Keratinocyte (primary cell): ENCODE measurements at regions not wholly inside any gene's neighbourhood (a gene's known extent, or its start where the extent isn't known, plus 50 kb on each side); places are given as distances from the start of the nearest gene placed in this dataset.

Experiments
- DNase-seq: peaks from one replicate; pipeline ENCODE4 v3.0.0-alpha.2; 2011; ENCODE audit warnings: low read depth, missing footprints, low spot score
- FAIRE-seq: peaks from 2 replicates; lab custom pipeline; 2011; peaks lifted over from hg19 to GRCh38; lab: Jason Lieb, UNC
- H2AFZ ChIP-seq: 2 replicates; pipeline ENCODE4 v1.6.0; 2012; ENCODE audit warnings: low read length, control low read depth, inconsistent platforms; ENCODE audit not compliant: control insufficient read depth
- H3K27ac ChIP-seq: 2 replicates; pipeline ENCODE4 v1.5.1; 2011; ENCODE audit warnings: low read length; ENCODE audit not compliant: control insufficient read depth, insufficient read depth
- H3K27me3 ChIP-seq: 3 replicates; pipeline ENCODE4 v1.6.0; 2011; ENCODE audit warnings: low read length; ENCODE audit not compliant: control insufficient read depth, insufficient read depth; ENCODE audit errors: extremely low read depth
- H3K36me3 ChIP-seq, 2 experiments: 2 replicates in 1 of 2; 3 replicates in 1 of 2; pipeline ENCODE4 v1.5.1; 2011; ENCODE audit warnings: low read length in 2 of 2, mild to moderate bottlenecking in 1 of 2; ENCODE audit not compliant: control insufficient read depth in 2 of 2, insufficient read depth in 2 of 2; ENCODE audit errors: extremely low read depth in 1 of 2
- H3K4me1 ChIP-seq: 3 replicates; pipeline ENCODE4 v1.5.1; 2011; ENCODE audit warnings: low read length; ENCODE audit not compliant: control insufficient read depth, insufficient read depth; ENCODE audit errors: extremely low read depth
- H3K4me2 ChIP-seq: 3 replicates; pipeline ENCODE4 v1.6.0; 2011; ENCODE audit warnings: low read depth, low read length; ENCODE audit not compliant: control insufficient read depth, insufficient read depth; ENCODE audit errors: extremely low read depth
- H3K4me3 ChIP-seq, 3 experiments: fragments of 200-600 bp in 1 of 3; sonication (generic) in 1 of 3; 2 replicates in 2 of 3; 3 replicates in 1 of 3; pipeline ENCODE4 v1.5.1; 2011 to 2016; ENCODE audit warnings: low read length in 3 of 3, mild to moderate bottlenecking in 3 of 3, control low read depth in 2 of 3, inconsistent platforms in 1 of 3, low read depth in 1 of 3, mixed read lengths in 1 of 3, mixed run types in 1 of 3, moderate library complexity in 1 of 3; ENCODE audit not compliant: control insufficient read depth in 2 of 3, insufficient read depth in 2 of 3; ENCODE audit errors: extremely low read depth in 1 of 3
- H3K79me2 ChIP-seq: 2 replicates; pipeline ENCODE4 v1.6.0; 2012; ENCODE audit warnings: low read length; ENCODE audit not compliant: control insufficient read depth, insufficient read depth
- H3K9ac ChIP-seq: 3 replicates; pipeline ENCODE4 v1.6.0; 2011; ENCODE audit warnings: low read length; ENCODE audit not compliant: control insufficient read depth, insufficient read depth; ENCODE audit errors: extremely low read depth
- H3K9me1 ChIP-seq: 3 replicates; pipeline ENCODE4 v1.6.0; 2011; ENCODE audit warnings: low read length; ENCODE audit not compliant: control insufficient read depth, insufficient read depth; ENCODE audit errors: extremely low read depth
- H3K9me3 ChIP-seq: 2 replicates; pipeline ENCODE4 v1.5.1; 2012; ENCODE audit warnings: low read depth, low read length; ENCODE audit not compliant: control insufficient read depth
- H4K20me1 ChIP-seq: 3 replicates; pipeline ENCODE4 v1.6.0; 2011; ENCODE audit warnings: low read length; ENCODE audit not compliant: control insufficient read depth, insufficient read depth; ENCODE audit errors: extremely low read depth
- EZH2 ChIP-seq: IDR thresholded peaks from one replicate; pipeline ENCODE4 v1.6.1; 2012; ENCODE audit warnings: inconsistent platforms, mild to moderate bottlenecking, low read length, moderate library complexity
- dilution Hi-C: fragments of 300-500 bp; cut with MboI; formaldehyde crosslinking; loops from one replicate; pipeline ENCODE4 v1.7.0; 2020; ENCODE audit warnings: low sequenced_read_pairs; ENCODE audit not compliant: extremely low pct_ligation_motif_present
- TF ChIP-seq, protein P1 (sequence below), 3 experiments: IDR thresholded peaks in 1 of 3; conservative IDR thresholded peaks in 1 of 3; optimal IDR thresholded peaks in 1 of 3; 2 replicates in 2 of 3; 3 replicates in 1 of 3; pipeline versions ENCODE3 to v1.5.1; 2011; ENCODE audit warnings: low read length in 3 of 3, mild to moderate bottlenecking in 3 of 3, moderate library complexity in 2 of 3, control low read depth in 1 of 3, inconsistent platforms in 1 of 3; ENCODE audit not compliant: insufficient read depth in 2 of 3; ENCODE audit errors: extremely low read depth in 1 of 3

DNA sequence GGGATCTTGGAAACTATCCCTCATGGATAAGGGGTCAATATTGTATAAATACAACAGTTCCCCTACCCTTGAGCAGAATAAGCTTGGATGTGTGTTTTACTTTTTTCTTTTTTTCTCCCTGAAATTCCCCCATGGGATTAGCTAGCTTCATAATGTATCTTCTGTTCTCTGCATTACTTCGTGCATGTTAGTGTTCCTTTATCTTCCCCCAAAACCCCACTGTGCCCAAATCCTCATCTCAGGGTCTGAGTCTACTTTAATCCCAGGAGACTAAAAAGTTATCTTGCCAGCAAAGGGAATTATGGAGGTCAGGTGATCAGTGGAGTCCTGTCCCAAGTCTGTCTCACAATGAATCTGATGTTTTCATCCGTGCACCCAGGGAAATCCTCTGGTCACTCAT is 217.5 kb upstream of the CNTNAP4 start:
- H3K9ac ChIP-seq = no peak overlapping the region
- no peaks in the 10 kb centered on the region for H3K9me3 ChIP-seq
- H2AFZ ChIP-seq = no peak overlapping the region
- no peaks in the 10 kb centered on the region for H4K20me1 ChIP-seq
- FAIRE-seq (no peak), DNase-seq (no peak)
- H3K79me2 ChIP-seq = no peaks in the 10 kb centered on the region
- H3K27me3 ChIP-seq = no peaks in the 10 kb centered on the region
- H3K9me1 ChIP-seq = no peaks in the 10 kb centered on the region
- no peaks in the 10 kb centered on the region for H3K36me3 ChIP-seq
- TF ChIP-seq EZH2 = no peak
- TF ChIP-seq, protein P1, sequence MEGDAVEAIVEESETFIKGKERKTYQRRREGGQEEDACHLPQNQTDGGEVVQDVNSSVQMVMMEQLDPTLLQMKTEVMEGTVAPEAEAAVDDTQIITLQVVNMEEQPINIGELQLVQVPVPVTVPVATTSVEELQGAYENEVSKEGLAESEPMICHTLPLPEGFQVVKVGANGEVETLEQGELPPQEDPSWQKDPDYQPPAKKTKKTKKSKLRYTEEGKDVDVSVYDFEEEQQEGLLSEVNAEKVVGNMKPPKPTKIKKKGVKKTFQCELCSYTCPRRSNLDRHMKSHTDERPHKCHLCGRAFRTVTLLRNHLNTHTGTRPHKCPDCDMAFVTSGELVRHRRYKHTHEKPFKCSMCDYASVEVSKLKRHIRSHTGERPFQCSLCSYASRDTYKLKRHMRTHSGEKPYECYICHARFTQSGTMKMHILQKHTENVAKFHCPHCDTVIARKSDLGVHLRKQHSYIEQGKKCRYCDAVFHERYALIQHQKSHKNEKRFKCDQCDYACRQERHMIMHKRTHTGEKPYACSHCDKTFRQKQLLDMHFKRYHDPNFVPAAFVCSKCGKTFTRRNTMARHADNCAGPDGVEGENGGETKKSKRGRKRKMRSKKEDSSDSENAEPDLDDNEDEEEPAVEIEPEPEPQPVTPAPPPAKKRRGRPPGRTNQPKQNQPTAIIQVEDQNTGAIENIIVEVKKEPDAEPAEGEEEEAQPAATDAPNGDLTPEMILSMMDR (optimal IDR thresholded peaks at IDR 0.05 in 1 of 3, IDR thresholded peaks at IDR 0.05 in 1 of 3, conservative IDR thresholded peaks at IDR 0.05 in 1 of 3; ENCODE audit: extremely low read depth in 1 of 3, insufficient read depth in 2 of 3, low read length in 3 of 3) = no peak
- dilution Hi-C loops = no loop called here
- H3K4me1 ChIP-seq = no peaks in the 10 kb centered on the region
- no peak overlapping the region for H3K27ac ChIP-seq
- no peak overlapping the region for H3K4me2 ChIP-seq
- no peak overlapping the region for H3K4me3 ChIP-seq

DNA sequence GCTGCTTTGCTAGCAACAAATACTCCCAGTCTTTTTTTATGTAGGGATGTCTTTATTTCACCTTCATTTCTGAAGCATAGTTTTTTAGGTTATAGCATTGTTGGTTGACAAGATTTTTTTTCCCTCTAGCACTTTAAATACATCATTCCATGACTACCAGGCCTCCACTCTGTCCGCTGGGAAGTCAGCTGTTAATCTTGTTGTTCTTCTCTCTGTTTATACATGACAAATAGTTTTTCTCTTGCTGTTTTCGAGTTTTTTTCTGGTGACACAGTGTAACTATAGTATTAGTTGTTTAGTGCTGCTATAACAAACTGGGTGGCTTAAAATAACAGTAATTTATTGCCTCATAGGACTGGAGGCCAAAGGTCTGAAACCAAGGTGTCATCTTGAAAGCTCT is 205.5 kb upstream of the CNTNAP4 start:
- H3K4me3 ChIP-seq = no peak overlapping the region
- H3K27ac ChIP-seq = no peak overlapping the region
- TF ChIP-seq, protein P1 (optimal IDR thresholded peaks at IDR 0.05 in 1 of 3, IDR thresholded peaks at IDR 0.05 in 1 of 3, conservative IDR thresholded peaks at IDR 0.05 in 1 of 3; ENCODE audit: extremely low read depth in 1 of 3, insufficient read depth in 2 of 3, low read length in 3 of 3) = no peak
- no peak for TF ChIP-seq EZH2
- FAIRE-seq (no peak), DNase-seq (no peak)
- H3K27me3 ChIP-seq = no peaks in the 10 kb centered on the region
- no peaks in the 10 kb centered on the region for H4K20me1 ChIP-seq
- H3K9me3 ChIP-seq = no peaks in the 10 kb centered on the region
- H3K4me2 ChIP-seq = no peak overlapping the region
- no peaks in the 10 kb centered on the region for H3K9me1 ChIP-seq
- no peak overlapping the region for H2AFZ ChIP-seq
- H3K9ac ChIP-seq = no peak overlapping the region
- no peaks in the 10 kb centered on the region for H3K4me1 ChIP-seq
- H3K79me2 ChIP-seq = no peaks in the 10 kb centered on the region
- no peaks in the 10 kb centered on the region for H3K36me3 ChIP-seq
- dilution Hi-C loops = no loop called here
